GM23338 (cell line): ENCODE measurements at regions not wholly inside any gene's neighbourhood (a gene's known extent, or its start where the extent isn't known, plus 50 kb on each side); places are given as distances from the start of the nearest gene placed in this dataset.

Experiments used
- ATAC-seq: fragments of 200-7000 bp; cut with Tn5 transposase; 3 replicates; pipeline ENCODE4 v1.9.1; 2020
- DNase-seq: peaks from one replicate; pipeline ENCODE4 v3.0.0-alpha.2; 2015; ENCODE audit warnings: low spot score
- H2AFZ ChIP-seq: fragments of 200-600 bp; sonication (generic); 2 replicates; pipeline ENCODE4 v1.8.0; 2016; ENCODE audit warnings: antibody characterized with exemption, mild to moderate bottlenecking, moderate library complexity
- H3F3A ChIP-seq: fragments of 200-600 bp; sonication (generic); replicated peaks from 2 replicates; pipeline ENCODE4 v1.8.0; 2017; ENCODE audit warnings: antibody characterized with exemption, mixed run types, low read depth
- H3K27ac ChIP-seq: fragments of 200-600 bp; sonication (generic); 2 replicates; pipeline ENCODE4 v1.6.1; 2016; ENCODE audit warnings: low read depth
- H3K27me3 ChIP-seq: fragments of 200-600 bp; sonication (generic); 2 replicates; pipeline ENCODE4 v1.8.0; 2016; ENCODE audit warnings: mild to moderate bottlenecking, mixed run types, moderate library complexity; ENCODE audit not compliant: insufficient read depth
- H3K36me3 ChIP-seq: fragments of 200-600 bp; sonication (generic); 2 replicates; pipeline ENCODE4 v1.8.0; 2016; ENCODE audit warnings: mild to moderate bottlenecking; ENCODE audit not compliant: insufficient read depth
- H3K4me1 ChIP-seq: fragments of 200-600 bp; sonication (generic); 2 replicates; pipeline ENCODE4 v1.8.0; 2016; ENCODE audit warnings: mild to moderate bottlenecking, moderate library complexity; ENCODE audit not compliant: insufficient read depth
- H3K4me2 ChIP-seq: fragments of 200-600 bp; sonication (generic); 2 replicates; pipeline ENCODE4 v1.7.1; 2017; ENCODE audit warnings: mixed run types
- H3K4me3 ChIP-seq: fragments of 200-600 bp; sonication (generic); 2 replicates; pipeline ENCODE4 v1.6.1; 2016; ENCODE audit warnings: mixed run types
- H3K79me2 ChIP-seq: fragments of 200-600 bp; sonication (generic); replicated peaks from 2 replicates; pipeline ENCODE4 v1.8.0; 2017; ENCODE audit warnings: mild to moderate bottlenecking; ENCODE audit not compliant: insufficient read depth
- H3K9me2 ChIP-seq: fragments of 200-600 bp; sonication (generic); 2 replicates; pipeline ENCODE4 v1.8.0; 2017; ENCODE audit not compliant: insufficient read depth
- H4K20me1 ChIP-seq: fragments of 200-600 bp; sonication (generic); replicated peaks from 2 replicates; pipeline ENCODE4 v1.8.0; 2017; ENCODE audit warnings: mild to moderate bottlenecking; ENCODE audit not compliant: insufficient read depth
- H3K27ac Mint-ChIP-seq: 2 replicates; pipeline ENCODE4 v1.8.0; 2020; ENCODE audit warnings: inconsistent platforms, mild to moderate bottlenecking, moderate library complexity, mixed read lengths
- H3K27me3 Mint-ChIP-seq: 3 replicates; pipeline ENCODE4 v1.8.0; 2022; ENCODE audit warnings: low read depth, mild to moderate bottlenecking, moderate library complexity, mixed read lengths, inconsistent platforms; ENCODE audit not compliant: insufficient read depth, poor library complexity
- H3K36me3 Mint-ChIP-seq: 3 replicates; pipeline ENCODE4 v1.8.0; 2021; ENCODE audit warnings: low read depth, mild to moderate bottlenecking, inconsistent platforms, moderate library complexity, mixed read lengths
- H3K4me1 Mint-ChIP-seq: 3 replicates; pipeline ENCODE4 v1.8.0; 2020; ENCODE audit warnings: mild to moderate bottlenecking, inconsistent platforms, mixed read lengths
- H3K4me3 Mint-ChIP-seq: 3 replicates; pipeline ENCODE4 v1.8.0; 2021; ENCODE audit warnings: moderate library complexity, mild to moderate bottlenecking, inconsistent platforms, mixed read lengths
- H3K9me3 Mint-ChIP-seq: 3 replicates; pipeline ENCODE4 v1.8.0; 2020; ENCODE audit warnings: moderate library complexity, mild to moderate bottlenecking, inconsistent platforms, mixed read lengths
- CREB1 ChIP-seq: fragments of 250-450 bp; sonication (Bioruptor Pico); IDR thresholded peaks from 2 replicates; pipeline ENCODE4 v1.5.0; 2020; ENCODE audit warnings: low read depth, mild to moderate bottlenecking, moderate library complexity
- CTCF ChIP-seq, 2 experiments: fragments of 200-600 bp in 1 of 2; sonication (generic) in 1 of 2; conservative IDR thresholded peaks; 2 replicates each; pipeline versions ENCODE4 v1.5.1 to v1.6.1; 2016 to 2017; ENCODE audit warnings: antibody characterized with exemption in 2 of 2, low read depth in 2 of 2, mild to moderate bottlenecking in 2 of 2, moderate library complexity in 1 of 2
- EZH2phosphoT487 ChIP-seq: fragments of 200-600 bp; sonication (generic); IDR thresholded peaks from one replicate; pipeline ENCODE4 v1.8.1; 2018; ENCODE audit warnings: antibody characterized with exemption; ENCODE audit not compliant: unreplicated experiment
- JUNB ChIP-seq: IDR thresholded peaks from one replicate; pipeline ENCODE4 v1.6.1; 2016; ENCODE audit warnings: antibody characterized with exemption; ENCODE audit not compliant: unreplicated experiment
- STAT1 ChIP-seq: IDR thresholded peaks from one replicate; pipeline ENCODE4 v1.6.1; 2016; ENCODE audit warnings: antibody characterized with exemption; ENCODE audit not compliant: unreplicated experiment
- ZNF331 ChIP-seq: fragments of 250-450 bp; sonication (Bioruptor Pico); IDR thresholded peaks from 2 replicates; pipeline ENCODE4 v1.5.0; 2020; ENCODE audit warnings: low read depth, mild to moderate bottlenecking, moderate library complexity
- TF ChIP-seq, protein P1 (sequence below): IDR thresholded peaks from one replicate; pipeline ENCODE4 v1.6.1; 2018; ENCODE audit warnings: antibody characterized with exemption; ENCODE audit not compliant: unreplicated experiment
- TF ChIP-seq, protein P2 (sequence below): fragments of 250-450 bp; sonication (Bioruptor Pico); IDR thresholded peaks from 2 replicates; pipeline ENCODE4 v1.5.0; 2020; ENCODE audit warnings: mild to moderate bottlenecking, moderate library complexity

DNA sequence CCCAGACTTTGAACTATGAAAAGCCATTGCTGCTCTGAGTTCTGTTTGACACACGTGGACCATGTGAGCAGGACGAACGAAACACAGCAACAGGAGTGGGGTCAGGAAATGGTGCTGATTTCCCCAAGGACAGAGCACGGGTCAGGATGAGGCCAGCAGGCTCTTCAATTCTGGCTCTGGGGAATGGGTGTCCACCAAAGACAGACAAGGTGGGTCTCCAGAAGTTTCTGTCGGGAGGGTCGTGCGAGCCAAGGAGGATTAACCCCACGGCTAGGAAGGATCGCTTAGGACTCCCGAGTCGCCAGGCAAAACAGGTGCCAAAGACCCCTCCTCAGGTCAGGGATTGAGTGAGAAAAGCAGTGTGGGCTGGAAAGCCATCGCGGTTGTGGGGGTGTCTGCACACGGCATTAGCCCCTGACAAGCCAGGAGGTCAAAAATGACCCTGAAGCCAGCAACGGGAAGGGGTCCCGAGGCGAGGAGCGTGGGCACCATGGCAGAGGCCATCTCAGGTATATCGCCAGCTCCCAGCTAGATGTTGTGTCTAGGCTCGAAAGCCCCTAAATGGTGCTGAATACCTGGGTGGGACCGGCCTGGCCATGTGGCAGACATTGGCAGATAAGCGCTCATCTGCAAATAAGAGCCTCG lies 213.9 kb upstream of the SALL3 start (continued):
- TF ChIP-seq, protein P1, sequence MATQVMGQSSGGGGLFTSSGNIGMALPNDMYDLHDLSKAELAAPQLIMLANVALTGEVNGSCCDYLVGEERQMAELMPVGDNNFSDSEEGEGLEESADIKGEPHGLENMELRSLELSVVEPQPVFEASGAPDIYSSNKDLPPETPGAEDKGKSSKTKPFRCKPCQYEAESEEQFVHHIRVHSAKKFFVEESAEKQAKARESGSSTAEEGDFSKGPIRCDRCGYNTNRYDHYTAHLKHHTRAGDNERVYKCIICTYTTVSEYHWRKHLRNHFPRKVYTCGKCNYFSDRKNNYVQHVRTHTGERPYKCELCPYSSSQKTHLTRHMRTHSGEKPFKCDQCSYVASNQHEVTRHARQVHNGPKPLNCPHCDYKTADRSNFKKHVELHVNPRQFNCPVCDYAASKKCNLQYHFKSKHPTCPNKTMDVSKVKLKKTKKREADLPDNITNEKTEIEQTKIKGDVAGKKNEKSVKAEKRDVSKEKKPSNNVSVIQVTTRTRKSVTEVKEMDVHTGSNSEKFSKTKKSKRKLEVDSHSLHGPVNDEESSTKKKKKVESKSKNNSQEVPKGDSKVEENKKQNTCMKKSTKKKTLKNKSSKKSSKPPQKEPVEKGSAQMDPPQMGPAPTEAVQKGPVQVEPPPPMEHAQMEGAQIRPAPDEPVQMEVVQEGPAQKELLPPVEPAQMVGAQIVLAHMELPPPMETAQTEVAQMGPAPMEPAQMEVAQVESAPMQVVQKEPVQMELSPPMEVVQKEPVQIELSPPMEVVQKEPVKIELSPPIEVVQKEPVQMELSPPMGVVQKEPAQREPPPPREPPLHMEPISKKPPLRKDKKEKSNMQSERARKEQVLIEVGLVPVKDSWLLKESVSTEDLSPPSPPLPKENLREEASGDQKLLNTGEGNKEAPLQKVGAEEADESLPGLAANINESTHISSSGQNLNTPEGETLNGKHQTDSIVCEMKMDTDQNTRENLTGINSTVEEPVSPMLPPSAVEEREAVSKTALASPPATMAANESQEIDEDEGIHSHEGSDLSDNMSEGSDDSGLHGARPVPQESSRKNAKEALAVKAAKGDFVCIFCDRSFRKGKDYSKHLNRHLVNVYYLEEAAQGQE, result no peak
- TF ChIP-seq ZNF331 (CRISPR knock-in tag), result no peak
- no peak for TF ChIP-seq EZH2phosphoT487
- TF ChIP-seq CTCF (conservative IDR thresholded peaks at IDR 0.05; ENCODE audit: low read depth in 2 of 2), result no peak
- TF ChIP-seq STAT1, result no peak

DNA sequence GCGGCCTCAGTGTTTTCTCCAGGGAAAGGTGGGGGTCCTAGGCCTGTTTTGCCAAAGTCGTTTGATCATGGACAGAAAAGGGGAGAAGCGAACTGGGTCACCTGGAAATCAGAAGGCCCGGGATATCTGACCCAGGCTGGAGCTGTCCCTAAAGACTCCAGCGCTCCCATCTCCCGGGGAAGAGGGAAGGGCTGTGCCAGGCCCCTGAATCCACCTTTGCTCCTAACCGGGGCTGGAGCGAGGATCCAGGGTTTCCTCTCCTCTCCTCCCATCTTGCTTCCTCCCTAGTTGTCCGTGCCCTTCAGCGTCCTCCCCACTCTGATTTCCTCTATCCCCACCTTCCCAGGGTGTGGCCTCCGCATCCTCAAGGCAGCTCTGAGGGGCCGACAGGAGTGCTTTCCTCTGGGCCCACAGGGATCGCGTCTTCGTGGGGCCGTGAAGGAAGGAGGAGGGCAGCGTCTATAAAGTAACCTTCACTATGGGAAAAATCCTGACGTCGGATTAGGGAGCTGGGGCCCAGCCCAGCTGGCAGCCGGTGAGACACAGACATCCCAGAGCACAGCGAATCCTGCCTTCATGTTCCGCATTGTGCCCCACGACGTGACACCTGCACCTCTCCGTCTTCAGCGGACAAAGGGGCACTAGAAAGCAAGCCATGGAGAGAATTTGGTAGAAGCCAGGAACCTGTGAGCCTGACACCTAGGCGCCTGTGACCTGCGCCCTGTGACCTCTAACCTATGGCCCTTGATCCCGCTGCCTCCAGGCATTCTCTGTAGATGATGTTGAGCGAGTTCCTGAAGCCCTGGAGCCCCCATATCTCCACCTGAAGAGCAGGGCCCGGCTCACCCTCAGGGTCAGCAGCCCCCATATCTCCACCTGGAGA lies 212.7 kb upstream of the SALL3 start:
- no peaks in the 10 kb centered on the region for H3F3A ChIP-seq
- no peak overlapping the region for H3K4me3 ChIP-seq
- no peaks in the 10 kb centered on the region for H3K27me3 ChIP-seq
- no peak overlapping the region for H3K4me2 ChIP-seq
- Mint-ChIP-seq H3K4me3 (no peak overlapping the region), H3K27ac (no peak overlapping the region), H3K9me3 (peaks cover 92% of the 10 kb centered on the region), H3K36me3 (peaks cover 21% of the 10 kb centered on the region), H3K4me1 (peaks cover 6% of the 10 kb centered on the region; the same call in 1 of the 3 replicates), H3K27me3 (peaks cover 17% of the 10 kb centered on the region)
- H2AFZ ChIP-seq, result no peak overlapping the region
- no peaks in the 10 kb centered on the region for H3K9me2 ChIP-seq
- H3K4me1 ChIP-seq, result no peaks in the 10 kb centered on the region
- no peak for DNase-seq
- H3K27ac ChIP-seq, result no peak overlapping the region
- no peaks in the 10 kb centered on the region for H3K36me3 ChIP-seq
- no peaks in the 10 kb centered on the region for H3K79me2 ChIP-seq
- no peak for ATAC-seq
- no peaks in the 10 kb centered on the region for H4K20me1 ChIP-seq
- no peak for TF ChIP-seq ZNF331 (CRISPR knock-in tag)
- TF ChIP-seq JUNB, result no peak
- TF ChIP-seq CREB1 (CRISPR knock-in tag), result no peak
- no peak for TF ChIP-seq CTCF (conservative IDR thresholded peaks at IDR 0.05; ENCODE audit: low read depth in 2 of 2)
- TF ChIP-seq, protein P2, sequence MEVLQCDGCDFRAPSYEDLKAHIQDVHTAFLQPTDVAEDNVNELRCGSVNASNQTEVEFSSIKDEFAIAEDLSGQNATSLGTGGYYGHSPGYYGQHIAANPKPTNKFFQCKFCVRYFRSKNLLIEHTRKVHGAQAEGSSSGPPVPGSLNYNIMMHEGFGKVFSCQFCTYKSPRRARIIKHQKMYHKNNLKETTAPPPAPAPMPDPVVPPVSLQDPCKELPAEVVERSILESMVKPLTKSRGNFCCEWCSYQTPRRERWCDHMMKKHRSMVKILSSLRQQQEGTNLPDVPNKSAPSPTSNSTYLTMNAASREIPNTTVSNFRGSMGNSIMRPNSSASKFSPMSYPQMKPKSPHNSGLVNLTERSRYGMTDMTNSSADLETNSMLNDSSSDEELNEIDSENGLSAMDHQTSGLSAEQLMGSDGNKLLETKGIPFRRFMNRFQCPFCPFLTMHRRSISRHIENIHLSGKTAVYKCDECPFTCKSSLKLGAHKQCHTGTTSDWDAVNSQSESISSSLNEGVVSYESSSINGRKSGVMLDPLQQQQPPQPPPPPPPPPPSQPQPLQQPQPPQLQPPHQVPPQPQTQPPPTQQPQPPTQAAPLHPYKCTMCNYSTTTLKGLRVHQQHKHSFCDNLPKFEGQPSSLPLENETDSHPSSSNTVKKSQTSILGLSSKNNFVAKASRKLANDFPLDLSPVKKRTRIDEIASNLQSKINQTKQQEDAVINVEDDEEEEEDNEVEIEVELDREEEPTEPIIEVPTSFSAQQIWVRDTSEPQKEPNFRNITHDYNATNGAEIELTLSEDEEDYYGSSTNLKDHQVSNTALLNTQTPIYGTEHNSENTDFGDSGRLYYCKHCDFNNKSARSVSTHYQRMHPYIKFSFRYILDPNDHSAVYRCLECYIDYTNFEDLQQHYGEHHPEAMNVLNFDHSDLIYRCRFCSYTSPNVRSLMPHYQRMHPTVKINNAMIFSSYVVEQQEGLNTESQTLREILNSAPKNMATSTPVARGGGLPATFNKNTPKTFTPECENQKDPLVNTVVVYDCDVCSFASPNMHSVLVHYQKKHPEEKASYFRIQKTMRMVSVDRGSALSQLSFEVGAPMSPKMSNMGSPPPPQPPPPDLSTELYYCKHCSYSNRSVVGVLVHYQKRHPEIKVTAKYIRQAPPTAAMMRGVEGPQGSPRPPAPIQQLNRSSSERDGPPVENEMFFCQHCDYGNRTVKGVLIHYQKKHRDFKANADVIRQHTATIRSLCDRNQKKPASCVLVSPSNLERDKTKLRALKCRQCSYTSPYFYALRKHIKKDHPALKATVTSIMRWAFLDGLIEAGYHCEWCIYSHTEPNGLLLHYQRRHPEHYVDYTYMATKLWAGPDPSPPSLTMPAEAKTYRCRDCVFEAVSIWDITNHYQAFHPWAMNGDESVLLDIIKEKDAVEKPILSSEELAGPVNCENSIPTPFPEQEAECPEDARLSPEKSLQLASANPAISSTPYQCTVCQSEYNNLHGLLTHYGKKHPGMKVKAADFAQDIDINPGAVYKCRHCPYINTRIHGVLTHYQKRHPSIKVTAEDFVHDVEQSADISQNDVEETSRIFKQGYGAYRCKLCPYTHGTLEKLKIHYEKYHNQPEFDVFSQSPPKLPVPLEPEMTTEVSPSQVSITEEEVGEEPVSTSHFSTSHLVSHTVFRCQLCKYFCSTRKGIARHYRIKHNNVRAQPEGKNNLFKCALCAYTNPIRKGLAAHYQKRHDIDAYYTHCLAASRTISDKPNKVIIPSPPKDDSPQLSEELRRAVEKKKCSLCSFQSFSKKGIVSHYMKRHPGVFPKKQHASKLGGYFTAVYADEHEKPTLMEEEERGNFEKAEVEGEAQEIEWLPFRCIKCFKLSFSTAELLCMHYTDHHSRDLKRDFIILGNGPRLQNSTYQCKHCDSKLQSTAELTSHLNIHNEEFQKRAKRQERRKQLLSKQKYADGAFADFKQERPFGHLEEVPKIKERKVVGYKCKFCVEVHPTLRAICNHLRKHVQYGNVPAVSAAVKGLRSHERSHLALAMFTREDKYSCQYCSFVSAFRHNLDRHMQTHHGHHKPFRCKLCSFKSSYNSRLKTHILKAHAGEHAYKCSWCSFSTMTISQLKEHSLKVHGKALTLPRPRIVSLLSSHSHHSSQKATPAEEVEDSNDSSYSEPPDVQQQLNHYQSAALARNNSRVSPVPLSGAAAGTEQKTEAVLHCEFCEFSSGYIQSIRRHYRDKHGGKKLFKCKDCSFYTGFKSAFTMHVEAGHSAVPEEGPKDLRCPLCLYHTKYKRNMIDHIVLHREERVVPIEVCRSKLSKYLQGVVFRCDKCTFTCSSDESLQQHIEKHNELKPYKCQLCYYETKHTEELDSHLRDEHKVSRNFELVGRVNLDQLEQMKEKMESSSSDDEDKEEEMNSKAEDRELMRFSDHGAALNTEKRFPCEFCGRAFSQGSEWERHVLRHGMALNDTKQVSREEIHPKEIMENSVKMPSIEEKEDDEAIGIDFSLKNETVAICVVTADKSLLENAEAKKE (CRISPR knock-in tag), result no peak
